Mesendoderm (in vitro differentiated cells): ENCODE measurements at regions not wholly inside any gene's neighbourhood (a gene's known extent, or its start where the extent isn't known, plus 50 kb on each side); places are given as distances from the start of the nearest gene placed in this dataset.

ENCODE experiments used
- DNase-seq: peaks from one replicate; pipeline ENCODE4 v3.0.0; 2013
- H2AK5ac ChIP-seq: 2 replicates; pipeline ENCODE4 v1.6.1; 2013; ENCODE audit warnings: low read length, inconsistent platforms
- H2BK120ac ChIP-seq: 2 replicates; pipeline ENCODE4 v1.6.1; 2013; ENCODE audit warnings: low read depth, mild to moderate bottlenecking, low read length, moderate library complexity, mixed read lengths
- H2BK15ac ChIP-seq: replicated peaks from 2 replicates; pipeline ENCODE4 v1.6.1; 2013; ENCODE audit warnings: low read depth, mild to moderate bottlenecking, moderate library complexity
- H2BK5ac ChIP-seq: 2 replicates; pipeline ENCODE4 v1.6.1; 2013; ENCODE audit warnings: low read length, inconsistent platforms
- H3K18ac ChIP-seq: 2 replicates; pipeline ENCODE4 v1.6.1; 2013; ENCODE audit warnings: mild to moderate bottlenecking, low read length, mixed read lengths
- H3K23ac ChIP-seq: one replicate; pipeline ENCODE4 v1.6.1; 2013; ENCODE audit warnings: low read length
- H3K27ac ChIP-seq: 2 replicates; pipeline ENCODE4 v1.5.1; 2013; ENCODE audit warnings: low read depth, mild to moderate bottlenecking, inconsistent platforms, low read length, moderate library complexity
- H3K27me3 ChIP-seq: 2 replicates; pipeline ENCODE4 v1.6.1; 2013; ENCODE audit warnings: low read length, control low read depth, mild to moderate bottlenecking, inconsistent platforms; ENCODE audit not compliant: insufficient read depth, poor library complexity
- H3K36me3 ChIP-seq: 2 replicates; pipeline ENCODE4 v1.6.1; 2013; ENCODE audit warnings: low read length, inconsistent platforms; ENCODE audit not compliant: control insufficient read depth, insufficient read depth
- H3K4ac ChIP-seq: one replicate; pipeline ENCODE4 v1.6.1; 2013; ENCODE audit warnings: low read depth, mild to moderate bottlenecking, low read length, moderate library complexity
- H3K4me1 ChIP-seq: 2 replicates; pipeline ENCODE4 v1.6.1; 2013; ENCODE audit warnings: low read depth, low read length, inconsistent platforms; ENCODE audit not compliant: control insufficient read depth
- H3K4me2 ChIP-seq: 2 replicates; pipeline ENCODE4 v1.6.1; 2013; ENCODE audit warnings: low read length
- H3K4me3 ChIP-seq: 2 replicates; pipeline ENCODE4 v1.5.1; 2013; ENCODE audit warnings: mild to moderate bottlenecking, low read length
- H3K56ac ChIP-seq: one replicate; pipeline ENCODE4 v1.6.1; 2013; ENCODE audit warnings: low read length
- H3K79me1 ChIP-seq: 2 replicates; pipeline ENCODE4 v1.6.1; 2013; ENCODE audit warnings: low read length, inconsistent platforms
- H3K79me2 ChIP-seq: 2 replicates; pipeline ENCODE4 v1.6.1; 2013; ENCODE audit warnings: mild to moderate bottlenecking, low read length; ENCODE audit not compliant: control insufficient read depth, insufficient read depth
- H3K9ac ChIP-seq: 2 replicates; pipeline ENCODE4 v1.6.1; 2013; ENCODE audit warnings: low read length, inconsistent platforms
- H4K5ac ChIP-seq: one replicate; pipeline ENCODE4 v1.6.1; 2013; ENCODE audit warnings: low read length
- H4K8ac ChIP-seq: one replicate; pipeline ENCODE4 v1.6.1; 2013; ENCODE audit warnings: low read depth, mild to moderate bottlenecking, control low read depth, low read length, moderate library complexity
- WGBS: extraction: QIAGEN DNeasy Blood & Tissue Kit; methylation state at CpG from one replicate; pipeline ENCODE4 v1.1.7; 2013; ENCODE audit warnings: low lambda C conversion rate, missing lambda C conversion rate; ENCODE audit not compliant: insufficient coverage; ENCODE audit errors: extremely low coverage; 5-methylcytosine and 5-hydroxymethylcytosine counted together

DNA sequence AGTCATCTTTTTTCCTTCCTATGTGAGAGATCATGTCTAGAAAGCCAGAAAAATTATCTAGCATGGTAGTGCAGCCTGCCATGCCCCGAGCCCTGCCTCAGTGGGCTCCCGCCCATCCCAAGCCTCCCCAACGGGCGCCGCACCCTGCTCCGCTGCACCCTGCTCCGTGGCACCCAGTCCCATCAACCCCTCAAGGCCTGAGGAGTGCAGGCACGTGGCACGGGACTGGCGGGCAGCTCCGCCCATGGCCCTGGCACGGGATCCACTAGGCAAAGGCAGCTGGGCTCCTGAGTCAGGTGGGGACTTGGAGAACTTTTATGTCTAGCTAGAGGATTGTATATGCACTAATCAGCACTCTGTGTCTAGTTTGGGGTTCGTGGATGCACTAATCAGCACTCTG is 83.4 kb upstream of the COL3A1 start:
- Histone ChIP-seq H2BK15ac (no peak overlapping the region), H3K79me2 (no peaks in the 10 kb centered on the region)

DNA sequence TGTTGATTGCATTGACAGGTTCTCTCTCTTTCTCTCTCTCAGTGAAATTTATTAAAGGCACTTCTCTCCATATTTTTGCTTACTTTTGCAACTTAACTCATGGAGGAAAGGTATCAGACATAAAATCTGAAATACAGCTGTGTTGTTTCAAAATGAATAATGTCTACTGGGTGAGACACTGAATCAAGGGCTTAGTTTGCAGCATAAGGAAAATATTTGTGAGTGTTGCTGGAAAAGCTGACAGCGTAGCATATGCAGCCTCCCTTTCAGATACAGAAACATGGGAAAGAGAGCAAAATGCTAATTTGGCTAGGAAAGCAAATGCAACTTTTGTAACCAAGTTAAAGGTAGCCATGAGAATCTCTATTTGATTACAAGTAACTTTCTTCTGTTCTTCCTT is 81.5 kb upstream of the COL3A1 start:
- H3K4me3 ChIP-seq = no peak overlapping the region
- H3K4ac ChIP-seq = no peak overlapping the region
- H3K4me1 ChIP-seq = no peaks in the 10 kb centered on the region
- H4K8ac ChIP-seq = no peak overlapping the region
- no peak overlapping the region for H3K18ac ChIP-seq
- WGBS = no CpG with 5 or more reads among the region's 1 CpG
- H3K36me3 ChIP-seq = no peaks in the 10 kb centered on the region
- H2BK15ac ChIP-seq = no peak overlapping the region
- H3K79me2 ChIP-seq = no peaks in the 10 kb centered on the region
- no peak overlapping the region for H4K5ac ChIP-seq
- no peak overlapping the region for H3K4me2 ChIP-seq
- H2BK5ac ChIP-seq = no peak overlapping the region
- no peak overlapping the region for H3K23ac ChIP-seq
- no peak overlapping the region for H2AK5ac ChIP-seq
- no peak overlapping the region for H3K9ac ChIP-seq
- no peaks in the 10 kb centered on the region for H3K27me3 ChIP-seq
- no peak overlapping the region for H2BK120ac ChIP-seq
- H3K56ac ChIP-seq = no peak overlapping the region
- no peak for DNase-seq
- H3K79me1 ChIP-seq = no peaks in the 10 kb centered on the region
- no peak overlapping the region for H3K27ac ChIP-seq

More for the DNA sequence above, 83.4 kb upstream of the COL3A1 start:
- no peak overlapping the region for H3K23ac ChIP-seq
- no peak overlapping the region for H3K4me3 ChIP-seq
- H3K79me1 ChIP-seq = no peaks in the 10 kb centered on the region
- no peak overlapping the region for H3K18ac ChIP-seq
- no peak overlapping the region for H2AK5ac ChIP-seq
- no peak for DNase-seq
- WGBS = no CpG with 5 or more reads among the region's 13 CpGs
- no peaks in the 10 kb centered on the region for H3K27me3 ChIP-seq
- no peak overlapping the region for H4K8ac ChIP-seq
- no peak overlapping the region for H3K56ac ChIP-seq
- no peak overlapping the region for H4K5ac ChIP-seq
- no peak overlapping the region for H3K9ac ChIP-seq
- H3K27ac ChIP-seq = no peak overlapping the region
- H3K4me1 ChIP-seq = no peaks in the 10 kb centered on the region
- no peak overlapping the region for H2BK120ac ChIP-seq
- H2BK5ac ChIP-seq = no peak overlapping the region
- no peak overlapping the region for H3K4me2 ChIP-seq
- H3K36me3 ChIP-seq = no peaks in the 10 kb centered on the region
- no peak overlapping the region for H3K4ac ChIP-seq

DNA sequence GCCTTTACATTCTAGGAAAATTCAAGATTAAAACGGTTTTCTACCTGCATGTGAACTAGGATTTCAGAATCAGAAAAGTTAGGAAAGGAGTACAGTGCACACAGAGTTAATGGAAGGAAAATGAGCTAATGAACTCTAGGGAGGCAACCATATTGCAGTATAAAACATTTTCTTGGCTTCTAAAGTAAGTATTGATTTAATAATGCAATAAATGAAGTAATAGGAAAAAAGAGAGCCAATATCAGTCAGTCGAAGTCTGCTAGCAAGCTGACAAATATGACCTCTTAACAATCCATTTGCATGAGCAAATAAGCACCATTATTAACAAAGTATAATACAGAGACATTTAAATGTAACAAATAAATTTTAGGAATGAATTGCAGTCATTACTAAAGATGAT is 80.2 kb upstream of the COL3A1 start:
- Histone ChIP-seq H4K8ac (no peak overlapping the region), H3K27me3 (no peaks in the 10 kb centered on the region), H3K79me2 (no peaks in the 10 kb centered on the region), H2AK5ac (no peak overlapping the region), H4K5ac (no peak overlapping the region), H3K23ac (no peak overlapping the region), H2BK15ac (no peak overlapping the region), H3K36me3 (no peaks in the 10 kb centered on the region), H3K4me2 (no peak overlapping the region), H3K4me3 (no peak overlapping the region), H3K4ac (no peak overlapping the region), H2BK120ac (no peak overlapping the region), H3K4me1 (no peaks in the 10 kb centered on the region), H3K18ac (no peak overlapping the region), H3K9ac (no peak overlapping the region), H3K79me1 (no peaks in the 10 kb centered on the region), H3K56ac (no peak overlapping the region), H2BK5ac (no peak overlapping the region), H3K27ac (no peak overlapping the region)
- DNase-seq = no peak
- WGBS = no CpG with 5 or more reads among the region's 2 CpGs

DNA sequence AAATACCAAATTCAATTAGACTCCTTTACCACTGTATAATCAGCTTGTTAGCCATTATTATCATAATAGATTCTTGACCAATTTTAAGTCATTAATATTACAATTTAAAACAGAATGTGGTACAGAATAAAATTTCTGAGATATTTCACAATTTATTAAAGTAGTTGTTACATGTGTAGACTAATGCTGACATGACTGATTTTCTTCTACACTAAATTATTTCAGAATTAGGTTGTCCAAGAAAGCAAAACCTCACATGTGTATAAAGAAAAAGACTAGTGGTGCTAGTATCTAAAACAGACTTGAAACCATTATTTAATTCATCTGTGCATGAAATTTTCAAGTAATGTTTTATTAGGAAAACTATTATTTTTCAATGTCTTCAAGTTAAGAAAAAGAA is 79.2 kb upstream of the COL3A1 start:
- no peaks in the 10 kb centered on the region for H3K27me3 ChIP-seq
- H2BK120ac ChIP-seq = no peak overlapping the region
- H3K4me2 ChIP-seq = no peak overlapping the region
- no peak overlapping the region for H2BK15ac ChIP-seq
- no peaks in the 10 kb centered on the region for H3K79me1 ChIP-seq
- no peak for DNase-seq
- H4K8ac ChIP-seq = no peak overlapping the region
- no peak overlapping the region for H2AK5ac ChIP-seq
- H3K79me2 ChIP-seq = no peaks in the 10 kb centered on the region
- H3K27ac ChIP-seq = no peak overlapping the region
- H3K4me3 ChIP-seq = no peak overlapping the region
- no peak overlapping the region for H3K9ac ChIP-seq
- H4K5ac ChIP-seq = no peak overlapping the region
- no peaks in the 10 kb centered on the region for H3K4me1 ChIP-seq
- H3K56ac ChIP-seq = no peak overlapping the region
- no peak overlapping the region for H3K23ac ChIP-seq
- no peaks in the 10 kb centered on the region for H3K36me3 ChIP-seq
- no peak overlapping the region for H3K4ac ChIP-seq
- no peak overlapping the region for H2BK5ac ChIP-seq
- no peak overlapping the region for H3K18ac ChIP-seq

DNA sequence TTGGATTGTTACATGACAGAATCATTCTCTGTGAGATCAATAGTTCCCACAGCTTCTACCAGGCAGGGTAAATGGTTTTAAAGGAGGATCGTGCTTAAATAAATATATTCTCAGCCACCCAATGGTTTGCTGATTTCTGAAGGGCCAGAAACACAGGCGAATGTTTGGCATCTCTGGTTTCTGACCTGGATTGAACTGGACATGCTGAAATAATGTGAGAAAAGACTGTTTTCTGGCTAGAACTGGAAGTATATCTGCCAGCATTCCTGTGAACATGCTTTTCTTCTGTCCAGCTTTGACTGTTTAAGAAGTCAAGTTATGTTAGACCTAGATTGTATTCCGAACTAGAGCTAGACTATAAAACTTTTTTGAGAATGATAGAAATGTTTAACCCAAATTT is 77.1 kb upstream of the COL3A1 start:
- Histone ChIP-seq H3K56ac (no peak overlapping the region), H3K27me3 (no peaks in the 10 kb centered on the region), H3K4me2 (no peak overlapping the region), H3K79me2 (no peaks in the 10 kb centered on the region), H3K23ac (no peak overlapping the region), H3K79me1 (no peaks in the 10 kb centered on the region), H2BK15ac (no peak overlapping the region), H3K4ac (no peak overlapping the region), H3K4me3 (no peak overlapping the region), H4K5ac (no peak overlapping the region), H4K8ac (no peak overlapping the region), H3K18ac (no peak overlapping the region), H3K9ac (no peak overlapping the region), H3K4me1 (no peaks in the 10 kb centered on the region), H2AK5ac (no peak overlapping the region), H3K36me3 (no peaks in the 10 kb centered on the region), H2BK120ac (no peak overlapping the region), H3K27ac (no peak overlapping the region), H2BK5ac (no peak overlapping the region)
- DNase-seq = no peak
- no CpG with 5 or more reads among the region's 3 CpGs for WGBS

DNA sequence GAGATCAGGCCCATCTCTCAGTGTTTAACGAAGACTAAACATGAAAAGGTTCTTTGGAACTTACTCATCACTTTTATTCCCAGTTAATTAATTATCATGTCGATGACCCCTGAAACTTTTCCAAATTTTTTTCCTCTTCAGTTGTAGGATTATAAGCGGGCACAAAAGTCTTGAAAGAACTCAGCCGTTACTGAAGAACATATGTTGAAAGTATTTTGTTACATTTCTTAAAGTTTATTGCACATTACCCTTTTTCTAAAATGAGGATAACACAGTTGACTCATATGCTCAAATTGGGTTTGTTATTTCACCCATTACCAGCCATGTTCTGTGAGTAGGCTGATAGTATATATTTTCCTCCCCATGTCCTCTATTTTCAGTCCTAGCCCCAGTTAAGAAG is 75.9 kb upstream of the COL3A1 start:
- no peak overlapping the region for H3K4me2 ChIP-seq
- no peaks in the 10 kb centered on the region for H3K36me3 ChIP-seq
- H2BK15ac ChIP-seq = no peak overlapping the region
- no peak overlapping the region for H3K4me3 ChIP-seq
- no peaks in the 10 kb centered on the region for H3K79me2 ChIP-seq
- H3K27me3 ChIP-seq = no peaks in the 10 kb centered on the region
- no peak overlapping the region for H4K5ac ChIP-seq
- H3K23ac ChIP-seq = no peak overlapping the region
- no peak overlapping the region for H3K56ac ChIP-seq
- H3K4me1 ChIP-seq = no peaks in the 10 kb centered on the region
- WGBS = no CpG with 5 or more reads among the region's 4 CpGs
- no peak overlapping the region for H3K27ac ChIP-seq
- no peak overlapping the region for H3K4ac ChIP-seq
- no peak overlapping the region for H3K18ac ChIP-seq
- no peak overlapping the region for H3K9ac ChIP-seq
- no peak overlapping the region for H2BK120ac ChIP-seq
- H2BK5ac ChIP-seq = no peak overlapping the region
- H4K8ac ChIP-seq = no peak overlapping the region
- no peak overlapping the region for H2AK5ac ChIP-seq
- no peak for DNase-seq
- no peaks in the 10 kb centered on the region for H3K79me1 ChIP-seq
